ENCODE measurements at regions not wholly inside any gene's neighbourhood (a gene's known extent, or its start where the extent isn't known, plus 50 kb on each side); places are given as distances from the start of the nearest gene placed in this dataset.
A peak's percentile ranks its signal among the peaks of the same experiment; 100 is the strongest.

DNA sequence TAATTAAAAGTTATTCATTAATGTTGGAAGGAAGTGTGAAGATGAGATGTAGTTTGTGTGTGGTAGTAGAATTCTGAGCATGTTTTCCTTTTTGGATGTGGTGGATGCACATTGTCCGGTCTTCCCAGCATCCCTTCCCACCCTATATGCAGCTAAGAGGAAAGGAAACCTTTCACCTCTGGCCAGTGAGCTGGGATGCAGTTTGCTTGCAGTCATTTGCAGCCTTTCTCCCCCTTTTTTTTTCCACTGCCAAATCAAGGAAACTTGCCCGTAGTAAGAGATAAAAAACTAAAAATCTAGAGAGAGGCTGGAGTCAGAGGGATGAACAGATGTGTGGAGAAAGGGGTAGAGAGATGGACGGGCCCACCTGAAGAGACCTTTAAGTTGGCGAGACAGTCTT, 72.5 kb upstream of the SLC38A2 start:
- in situ Hi-C loops (cut with HindIII; ENCODE audit: low pct_unique_long_range_greater_than_20kb, low sequenced_read_pairs), result no loop called here
- no peak for DNase-seq (ENCODE audit: low read depth, low spot score)

DNA sequence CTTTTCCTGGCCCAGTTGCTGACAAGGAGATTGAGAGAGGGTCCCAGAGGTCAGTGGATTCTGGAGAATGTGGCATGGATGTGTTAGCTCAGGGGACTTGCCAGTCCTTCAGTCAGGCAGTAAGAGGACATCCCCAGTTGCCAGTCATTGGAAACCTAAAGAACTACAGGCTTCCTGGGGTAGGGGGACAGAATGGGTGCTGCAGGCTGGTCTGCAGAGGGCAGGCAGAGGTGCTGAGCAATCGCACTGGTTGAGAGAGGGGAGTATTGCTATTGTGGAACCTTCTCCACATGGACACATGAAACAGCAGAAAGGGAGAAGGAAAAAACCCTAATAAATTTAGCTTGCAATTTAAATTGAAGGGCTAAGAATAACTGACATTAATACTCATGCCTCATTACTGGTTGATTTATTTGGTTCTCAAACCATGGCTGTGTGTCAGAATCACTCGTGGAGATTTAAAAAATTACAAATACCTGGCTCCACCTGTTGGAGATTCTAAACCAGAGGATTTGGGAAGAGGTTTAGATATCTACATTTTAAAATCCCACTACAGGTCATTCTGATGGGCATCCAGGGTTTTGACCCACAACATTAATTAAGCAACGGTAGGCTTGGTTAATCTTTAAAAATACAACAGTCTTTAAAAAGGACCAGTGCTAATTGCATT, 71.2 kb upstream of the SLC38A2 start:
- DNase-seq (ENCODE audit: low read depth, low spot score), result no peak
- in situ Hi-C loops (cut with HindIII; ENCODE audit: low pct_unique_long_range_greater_than_20kb, low sequenced_read_pairs), result no loop called here

DNA sequence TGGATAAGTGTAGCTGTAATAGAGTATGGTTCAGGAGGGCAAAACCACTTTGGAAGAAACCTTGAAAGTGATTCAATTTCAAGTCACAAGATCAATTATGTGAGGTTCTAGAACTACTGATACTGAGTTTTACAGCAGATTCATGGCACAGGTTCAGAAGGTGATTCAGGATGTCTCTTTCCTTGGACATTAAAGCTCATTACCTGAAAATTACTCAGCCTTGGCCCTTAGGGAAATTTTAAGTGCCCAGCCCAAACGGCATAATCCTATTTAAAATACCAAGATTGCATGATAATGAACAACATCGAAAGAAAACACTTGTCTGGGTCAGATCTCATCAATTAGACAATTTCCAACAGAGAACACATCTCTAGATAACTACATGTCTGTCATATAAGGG, 70.2 kb upstream of the SLC38A2 start:
- in situ Hi-C loops (cut with HindIII; ENCODE audit: low pct_unique_long_range_greater_than_20kb, low sequenced_read_pairs), result no loop called here
- no peak for DNase-seq (ENCODE audit: low read depth, low spot score)

DNA sequence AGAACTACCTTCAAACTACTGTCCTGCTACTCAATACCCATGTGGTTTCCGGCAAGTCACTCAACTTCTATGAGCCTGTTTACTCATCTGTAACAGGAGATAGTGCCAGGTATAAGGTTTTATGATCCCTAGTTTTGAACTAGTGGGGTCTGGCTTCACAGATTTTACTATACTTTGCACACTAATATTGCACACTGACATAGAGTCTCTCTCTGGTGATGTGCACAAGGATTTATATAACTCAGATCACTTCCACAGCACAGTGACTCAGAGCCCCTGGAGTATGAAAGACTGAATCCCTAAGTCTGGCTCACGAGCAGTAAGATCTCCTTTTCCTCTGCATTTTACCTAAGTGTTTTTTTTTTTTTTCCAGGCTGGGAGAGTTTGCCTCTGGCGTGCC, 69.7 kb upstream of the SLC38A2 start:
- in situ Hi-C loops (cut with HindIII; ENCODE audit: low pct_unique_long_range_greater_than_20kb, low sequenced_read_pairs), result no loop called here
- no peak for DNase-seq (ENCODE audit: low read depth, low spot score)

DNA sequence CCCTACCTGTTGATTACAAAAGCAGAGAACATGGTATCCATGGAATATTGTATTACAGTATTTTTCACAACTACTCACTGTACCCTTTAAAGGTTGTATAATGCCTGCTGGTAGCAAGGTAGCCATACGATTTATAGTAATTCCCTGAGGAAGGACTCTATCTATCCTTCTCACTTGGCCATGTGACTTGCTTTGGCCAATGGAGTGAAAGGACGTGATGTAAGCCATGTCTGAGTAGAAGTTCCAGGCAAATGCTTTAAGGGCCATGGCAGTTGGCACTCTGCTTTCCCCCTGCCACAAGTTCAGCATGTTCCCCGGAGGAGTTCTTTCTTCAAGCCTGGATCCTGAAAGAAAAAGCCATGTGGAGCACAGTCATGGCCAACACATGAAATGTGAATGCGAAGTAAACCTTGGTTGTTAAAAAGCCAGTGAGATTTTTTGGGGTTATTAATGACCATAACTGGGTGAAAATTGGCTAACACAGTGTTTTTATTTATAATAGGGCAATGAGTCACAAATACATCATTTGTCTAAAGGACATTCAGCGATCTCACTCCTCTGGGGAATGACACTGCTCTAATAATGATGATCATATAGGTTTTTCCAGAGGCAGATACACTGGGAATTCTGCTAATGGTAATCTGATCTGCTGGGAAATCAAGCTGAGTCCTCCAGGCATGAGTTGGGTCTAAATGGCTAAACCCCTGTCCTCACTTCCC, 67.4 kb upstream of the SLC38A2 start:
- in situ Hi-C loops (cut with HindIII; ENCODE audit: low pct_unique_long_range_greater_than_20kb, low sequenced_read_pairs), result no loop called here
- DNase-seq (ENCODE audit: low read depth, low spot score), result no peak

DNA sequence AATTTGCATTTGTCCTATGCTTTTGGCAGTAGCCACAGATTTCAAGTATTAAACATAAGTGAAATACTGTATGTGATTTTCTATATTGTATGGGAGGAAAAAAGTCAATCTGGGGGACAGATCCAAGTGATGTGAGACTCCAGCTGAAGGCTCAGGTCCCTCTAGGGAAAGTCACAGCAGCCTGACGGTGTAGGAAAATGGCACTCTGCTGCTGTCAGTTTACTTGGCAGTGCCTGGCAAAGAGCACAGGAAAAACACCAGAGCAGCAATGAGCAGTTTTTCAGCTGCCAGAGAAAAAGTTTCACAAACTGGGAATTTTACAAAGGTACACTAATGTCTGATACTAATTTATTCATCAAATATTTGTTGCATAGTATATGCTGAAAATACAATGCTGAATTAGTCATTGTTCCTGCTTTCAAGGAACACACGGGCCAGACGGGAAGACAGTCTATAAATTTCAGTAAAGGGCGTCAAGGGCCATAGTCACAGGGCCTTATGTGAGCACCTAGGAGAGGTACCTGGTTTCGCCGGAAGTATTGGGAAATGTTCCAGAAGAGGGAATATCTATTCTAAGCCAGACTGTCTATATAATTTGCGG, 66.2 kb upstream of the SLC38A2 start:
- no peak for DNase-seq (ENCODE audit: low read depth, low spot score)
- in situ Hi-C loops (cut with HindIII; ENCODE audit: low pct_unique_long_range_greater_than_20kb, low sequenced_read_pairs), result no loop called here

DNA sequence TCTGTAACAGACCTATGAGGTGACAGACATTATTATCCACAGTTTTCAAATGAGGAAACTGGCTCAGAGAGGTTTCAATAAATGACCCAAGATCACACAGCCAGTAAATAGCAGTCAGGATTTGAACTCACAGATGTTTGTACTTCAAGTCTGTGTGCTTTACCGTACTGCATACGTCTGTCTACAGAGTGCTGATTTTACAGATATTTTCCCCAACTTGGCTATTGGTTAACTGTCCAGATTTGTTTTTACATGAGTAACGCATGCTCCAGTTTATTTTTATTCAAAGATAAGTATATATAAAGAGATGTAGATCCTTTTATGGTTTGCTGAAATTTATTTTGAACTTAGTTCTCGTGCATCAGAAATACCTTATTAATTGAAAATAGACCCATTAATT, 65.7 kb upstream of the SLC38A2 start:
- in situ Hi-C loops (cut with HindIII; ENCODE audit: low pct_unique_long_range_greater_than_20kb, low sequenced_read_pairs), result no loop called here
- DNase-seq (ENCODE audit: low read depth, low spot score), result no peak

DNA sequence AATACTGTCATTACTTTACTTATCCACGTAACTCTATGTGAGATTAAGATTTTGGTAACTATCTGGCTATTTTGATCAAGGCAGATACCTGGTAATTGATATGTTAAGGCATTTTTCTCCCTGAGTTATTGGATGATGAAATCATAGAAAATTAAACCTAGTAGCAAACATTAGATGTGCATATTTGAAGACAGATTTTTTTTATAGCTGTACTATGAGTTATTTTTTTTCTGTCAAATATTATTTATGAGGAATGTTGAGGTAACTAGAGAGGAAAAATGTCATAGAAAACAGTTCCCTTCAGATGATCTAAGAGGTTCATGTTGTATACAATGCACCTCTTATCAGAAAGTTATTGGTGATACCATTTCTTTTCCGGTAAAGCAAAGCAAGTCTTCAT, 64.9 kb upstream of the SLC38A2 start:
- in situ Hi-C loops (cut with HindIII; ENCODE audit: low pct_unique_long_range_greater_than_20kb, low sequenced_read_pairs), result no loop called here
- DNase-seq (ENCODE audit: low read depth, low spot score), result no peak

DNA sequence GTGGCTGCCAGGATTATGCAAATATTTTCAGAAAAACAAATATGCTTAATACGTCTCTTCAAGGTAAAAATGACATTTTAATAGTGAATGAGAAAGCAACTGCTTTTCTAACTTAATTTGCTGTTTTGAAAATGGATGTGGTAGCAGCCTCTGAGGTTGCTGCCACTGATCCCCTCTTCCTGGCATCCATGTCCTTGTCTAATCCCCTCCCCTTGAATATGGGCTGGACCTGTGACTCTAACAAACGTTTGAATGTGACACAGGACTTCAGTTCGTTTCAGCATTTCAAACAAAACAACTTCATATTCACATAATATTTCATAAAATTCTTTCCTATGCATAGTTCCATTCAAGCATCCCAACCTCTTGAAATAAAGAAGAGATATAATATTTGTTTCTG, 64.2 kb upstream of the SLC38A2 start:
- in situ Hi-C loops (cut with HindIII; ENCODE audit: low pct_unique_long_range_greater_than_20kb, low sequenced_read_pairs), result no loop called here
- no peak for DNase-seq (ENCODE audit: low read depth, low spot score)

DNA sequence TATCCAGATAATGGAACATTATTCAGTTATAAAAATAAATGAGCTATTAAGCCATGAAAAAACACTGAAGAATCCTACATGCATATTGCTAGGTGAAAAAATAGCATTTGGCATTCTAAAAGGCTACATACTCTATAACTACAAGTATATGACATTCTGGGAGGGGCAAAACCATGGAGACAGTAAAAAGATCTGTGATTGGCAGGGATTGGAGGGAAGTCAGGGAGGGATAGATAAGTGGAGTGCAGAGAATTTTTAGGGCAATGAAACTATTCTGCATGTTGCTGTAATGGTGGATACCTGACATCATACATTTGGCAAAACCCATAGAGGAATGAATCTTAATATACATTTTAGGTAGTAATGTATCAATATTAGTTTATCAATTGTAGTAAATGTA, 63.1 kb upstream of the SLC38A2 start:
- in situ Hi-C loops (cut with HindIII; ENCODE audit: low pct_unique_long_range_greater_than_20kb, low sequenced_read_pairs), result no loop called here
- DNase-seq (ENCODE audit: low read depth, low spot score), result peak; percentile 27

DNA sequence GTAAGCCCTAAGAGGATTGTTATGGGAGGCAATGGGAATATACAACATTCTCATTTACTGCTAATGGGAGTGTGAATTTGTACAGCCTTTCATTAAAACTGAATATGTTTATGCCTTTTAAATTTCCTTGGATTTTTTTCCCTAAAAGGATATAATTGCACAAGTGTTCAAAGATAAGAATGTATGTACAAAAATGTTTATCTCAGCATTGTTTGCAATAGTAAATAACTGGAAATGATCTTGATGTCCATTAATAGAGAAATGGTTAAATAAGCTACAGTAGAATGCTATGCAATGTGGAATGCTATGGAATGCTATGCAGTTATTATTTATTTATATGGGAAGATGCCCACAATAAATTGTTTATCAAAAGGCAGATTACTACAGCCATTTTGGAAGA, 62.5 kb upstream of the SLC38A2 start:
- no peak for DNase-seq (ENCODE audit: low read depth, low spot score)
- in situ Hi-C loops (cut with HindIII; ENCODE audit: low pct_unique_long_range_greater_than_20kb, low sequenced_read_pairs), result no loop called here

DNA sequence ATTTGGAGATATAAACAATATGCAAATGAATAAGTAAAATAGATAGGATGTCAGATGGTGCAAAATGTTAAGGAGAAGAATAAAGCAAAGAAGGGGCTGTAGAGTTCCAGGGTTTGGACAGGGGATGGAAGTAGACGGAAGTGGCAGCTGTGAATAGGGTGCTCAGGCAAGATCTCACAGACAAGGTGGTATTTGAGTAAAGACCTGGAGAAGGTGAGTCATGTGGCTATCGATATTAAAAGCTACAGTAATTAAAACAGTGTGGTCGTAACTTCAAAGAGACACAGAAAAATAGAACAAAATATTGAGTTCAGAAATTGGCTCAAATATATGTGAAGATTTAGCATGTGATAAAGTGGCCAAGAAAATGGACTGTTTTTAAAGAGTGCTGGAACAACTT, 61.3 kb upstream of the SLC38A2 start:
- in situ Hi-C loops (cut with HindIII; ENCODE audit: low pct_unique_long_range_greater_than_20kb, low sequenced_read_pairs), result no loop called here
- no peak for DNase-seq (ENCODE audit: low read depth, low spot score)

DNA sequence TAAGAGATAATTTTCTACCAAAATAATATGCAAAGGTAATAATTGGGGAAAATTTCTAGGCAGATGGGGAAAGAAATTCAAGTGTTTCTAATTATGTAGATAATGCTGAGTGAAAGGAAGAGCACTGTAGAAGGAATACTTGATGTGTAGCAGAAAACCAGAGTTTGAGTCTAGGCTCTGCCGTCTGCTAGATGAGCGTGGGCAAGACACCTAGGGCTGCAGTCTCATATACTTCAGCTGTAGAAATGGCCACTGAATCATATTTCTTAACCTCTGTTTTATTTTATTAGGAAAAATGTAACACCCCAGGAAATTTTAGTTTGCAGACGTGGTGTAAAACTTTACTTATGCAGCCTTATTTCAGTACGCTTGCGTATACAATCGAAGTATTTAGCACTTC, 59.8 kb upstream of the SLC38A2 start:
- in situ Hi-C loops (cut with HindIII; ENCODE audit: low pct_unique_long_range_greater_than_20kb, low sequenced_read_pairs), result no loop called here
- no peak for DNase-seq (ENCODE audit: low read depth, low spot score)

DNA sequence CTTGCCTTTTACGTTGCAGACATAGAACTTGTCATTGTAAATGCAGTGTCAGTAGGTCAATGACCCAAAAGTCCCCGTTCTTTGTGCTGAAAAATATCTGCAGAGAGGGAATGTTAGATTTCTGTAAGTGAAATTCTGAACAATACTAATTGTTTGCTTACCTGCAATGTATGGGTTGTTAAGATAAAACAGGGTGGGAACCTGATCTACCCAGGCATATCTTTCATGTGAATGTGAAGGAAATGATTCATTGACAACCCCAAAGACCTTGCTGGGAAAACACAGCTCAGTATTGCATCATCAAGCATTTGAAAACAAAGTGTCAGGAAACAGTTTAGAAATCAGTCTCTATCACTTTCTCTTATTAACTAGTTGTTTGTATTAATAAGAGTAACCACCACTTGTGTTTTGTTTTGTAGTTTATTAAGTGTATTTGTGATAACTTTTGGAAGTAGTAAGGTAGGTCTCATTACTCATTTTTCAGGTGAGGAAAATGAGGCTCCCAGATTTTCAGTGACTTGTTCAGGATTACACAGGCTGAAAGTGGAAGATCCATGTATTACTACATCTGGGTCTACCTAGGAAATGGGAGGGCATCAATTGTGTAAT, 57.9 kb upstream of the SLC38A2 start:
- peak; percentile 14 for DNase-seq (ENCODE audit: low read depth, low spot score)
- in situ Hi-C loops (cut with HindIII; ENCODE audit: low pct_unique_long_range_greater_than_20kb, low sequenced_read_pairs), result no loop called here

All from SK-MEL-5 (cell line).